Hematopoietic multipotent progenitor cell treated with erythropoietin and hydrocortisone succinate and interleukin-3 and kit ligand, for 8 days (in vitro differentiated cells): ENCODE measurements at regions not wholly inside any gene's neighbourhood (a gene's known extent, or its start where the extent isn't known, plus 50 kb on each side); places are given as distances from the start of the nearest gene placed in this dataset.
"Not testable (repeated sequence)": the region's sequence is repeated elsewhere in the genome, so short reads cannot be mapped to it uniquely, and the experiment has no call there.

Experiments used
- DNase-seq: peaks from one replicate; pipeline ENCODE4 v3.0.0-alpha.2; 2015

GRCh38 chr11:16527525-16528246 is 171.3 kb upstream of the SOX6 start:
- no peak for DNase-seq

GRCh38 chr11:16526947-16527346 is 170.6 kb upstream of the SOX6 start:
- DNase-seq = no peak

- not testable (repeated sequence) for DNase-seq
These were observed 164.4 kb upstream of the SOX6 start for GRCh38 chr11:16520713-16521112.

GRCh38 chr11:16512899-16513241 is 156.5 kb upstream of the SOX6 start:
- no peak for DNase-seq

- no peak for DNase-seq
These were observed 156.0 kb upstream of the SOX6 start for GRCh38 chr11:16512198-16512898.

GRCh38 chr11:16511116-16512114 is 155.1 kb upstream of the SOX6 start:
- DNase-seq = no peak

GRCh38 chr11:16505481-16505880 is 149.1 kb upstream of the SOX6 start:
- no peak for DNase-seq

- DNase-seq = not testable (repeated sequence)
These were observed 147.5 kb upstream of the SOX6 start for GRCh38 chr11:16503891-16504290.

GRCh38 chr11:16494918-16495691 is 138.8 kb upstream of the SOX6 start:
- no peak for DNase-seq

- no peak for DNase-seq
These were observed 128.1 kb upstream of the SOX6 start for GRCh38 chr11:16484434-16484833.

- DNase-seq = no peak
These were observed 118.3 kb upstream of the SOX6 start for GRCh38 chr11:16474659-16475058.

- DNase-seq = no peak
These were observed 113.6 kb upstream of the SOX6 start for GRCh38 chr11:16469968-16470367.

GRCh38 chr11:16468735-16469453 is 112.5 kb upstream of the SOX6 start:
- DNase-seq = no peak

GRCh38 chr11:16460508-16460907 is 104.2 kb upstream of the SOX6 start:
- no peak for DNase-seq

- DNase-seq = no peak
These were observed 100.0 kb upstream of the SOX6 start for GRCh38 chr11:16456366-16456765.

GRCh38 chr11:16454289-16454863 is 98.0 kb upstream of the SOX6 start:
- DNase-seq = no peak

GRCh38 chr11:16448123-16448717 is 91.9 kb upstream of the SOX6 start:
- no peak for DNase-seq

- DNase-seq = no peak
These were observed 85.1 kb upstream of the SOX6 start for GRCh38 chr11:16441461-16441860.

- no peak for DNase-seq
These were observed 83.8 kb upstream of the SOX6 start for GRCh38 chr11:16440136-16440535.

- no peak for DNase-seq
These were observed 77.7 kb upstream of the SOX6 start for GRCh38 chr11:16434036-16434435.

- no peak for DNase-seq
These were observed 74.3 kb upstream of the SOX6 start for GRCh38 chr11:16430674-16431073.
